Gastroesophageal sphincter (tissue), 4 donors: ENCODE measurements at regions not wholly inside any gene's neighbourhood (a gene's known extent, or its start where the extent isn't known, plus 50 kb on each side); places are given as distances from the start of the nearest gene placed in this dataset.

Experiments
- ATAC-seq: fragments of 150-250 bp; one replicate; pipeline ENCODE4 v1.9.1; 2016; ENCODE audit warnings: mild to moderate bottlenecking, moderate library complexity
- H3K27ac ChIP-seq, 4 donors: fragments of 200-600 bp; sonication (generic) in 3 of 4; 1 replicate in 3 of 4; 2 replicates in 1 of 4; pipeline ENCODE4 v1.5.1; 2016 to 2019
- H3K27me3 ChIP-seq: fragments of 200-600 bp; sonication (generic); one replicate; pipeline ENCODE4 v1.5.1; 2019
- H3K36me3 ChIP-seq, 2 donors: fragments of 200-600 bp; sonication (generic); one replicate each; pipeline ENCODE4 v1.5.1; 2019; ENCODE audit warnings: control low read depth in 1 of 2
- H3K4me1 ChIP-seq, 3 donors: fragments of 200-600 bp; sonication (generic); 1 replicate in 2 of 3; 2 replicates in 1 of 3; pipeline ENCODE4 v1.5.1; 2016 to 2019; ENCODE audit warnings: control low read depth in 2 of 3
- H3K4me3 ChIP-seq, 2 donors: fragments of 200-600 bp; sonication (generic); one replicate each; pipeline ENCODE4 v1.5.1; 2019; ENCODE audit warnings: mild to moderate bottlenecking in 1 of 2, moderate library complexity in 1 of 2
- H3K9me3 ChIP-seq, 3 donors: fragments of 200-600 bp; sonication (generic); one replicate each; pipeline ENCODE4 v1.5.1; 2017 to 2019; ENCODE audit warnings: control low read depth in 2 of 3
- CTCF ChIP-seq, 4 experiments: fragments of 200-600 bp in 2 of 4; fragments of 450-650 bp in 2 of 4; sonication (generic) in 1 of 4; IDR thresholded peaks; one replicate each; pipeline ENCODE4 v1.5.1; 2017 to 2019; ENCODE audit warnings: antibody characterized with exemption in 4 of 4, mild to moderate bottlenecking in 2 of 4, moderate library complexity in 2 of 4
- EP300 ChIP-seq: sonication (generic); formaldehyde crosslinking; IDR thresholded peaks from one replicate; pipeline ENCODE4 v1.6.1; 2017; ENCODE audit warnings: antibody characterized with exemption, mild to moderate bottlenecking
- POLR2A ChIP-seq, 2 donors: fragments of 450-650 bp; IDR thresholded peaks; one replicate each; pipeline ENCODE4 v1.6.1; 2017; ENCODE audit warnings: antibody characterized with exemption in 2 of 2, mild to moderate bottlenecking in 2 of 2, moderate library complexity in 1 of 2
- POLR2AphosphoS5 ChIP-seq: sonication (generic); formaldehyde crosslinking; IDR thresholded peaks from one replicate; pipeline ENCODE4 v1.6.1; 2017; ENCODE audit warnings: antibody characterized with exemption
- WGBS, 2 donors: methylation state at CpG; one replicate each; pipeline ENCODE4 v1.1.5; 2018; ENCODE audit warnings: low coverage in 1 of 2; 5-methylcytosine and 5-hydroxymethylcytosine counted together

GRCh38 chr6:9576521-9576920 lies 838.4 kb downstream of the TFAP2A start:
- no peaks in the 10 kb centered on the region for H3K4me1 ChIP-seq
- H3K27ac ChIP-seq = no peak overlapping the region
- WGBS, 2 donors = 79 to 96% methylated on average over 4 of the region's 4 CpGs
- ATAC-seq = no peak
- H3K36me3 ChIP-seq = no peaks in the 10 kb centered on the region
- no peaks in the 10 kb centered on the region for H3K27me3 ChIP-seq
- H3K4me3 ChIP-seq = no peak overlapping the region
- no peaks in the 10 kb centered on the region for H3K9me3 ChIP-seq
- no peak for TF ChIP-seq EP300
- no peak for TF ChIP-seq CTCF (IDR thresholded peaks at IDR 0.05)
- TF ChIP-seq POLR2AphosphoS5 = no peak
- TF ChIP-seq POLR2A (IDR thresholded peaks at IDR 0.05) = no peak

GRCh38 chr6:9566096-9566495 lies 848.8 kb downstream of the TFAP2A start:
- Histone ChIP-seq H3K27ac (no peak overlapping the region), H3K27me3 (no peaks in the 10 kb centered on the region), H3K4me1 (no peaks in the 10 kb centered on the region), H3K36me3 (no peaks in the 10 kb centered on the region), H3K9me3 (no peaks in the 10 kb centered on the region), H3K4me3 (no peak overlapping the region)
- TF ChIP-seq POLR2AphosphoS5 = no peak
- no peak for TF ChIP-seq EP300
- no peak for TF ChIP-seq POLR2A (IDR thresholded peaks at IDR 0.05)
- no peak for TF ChIP-seq CTCF (IDR thresholded peaks at IDR 0.05)
- no peak for ATAC-seq

- TF ChIP-seq POLR2A (IDR thresholded peaks at IDR 0.05) (no peak), POLR2AphosphoS5 (no peak), CTCF (IDR thresholded peaks at IDR 0.05) (no peak), EP300 (no peak)
- ATAC-seq = no peak
- Histone ChIP-seq H3K36me3 (no peaks in the 10 kb centered on the region), H3K9me3 (no peaks in the 10 kb centered on the region), H3K27me3 (no peaks in the 10 kb centered on the region), H3K27ac (no peak overlapping the region), H3K4me3 (no peak overlapping the region), H3K4me1 (no peaks in the 10 kb centered on the region)
- 38 to 59% methylated on average over 3 of the region's 3 CpGs for WGBS, 2 donors
Measured at GRCh38 chr6:9564021-9564420, 850.9 kb downstream of the TFAP2A start.

- H3K36me3 ChIP-seq = no peaks in the 10 kb centered on the region
- 70 to 78% methylated on average over 1 of the region's 1 CpG for WGBS, 2 donors
- H3K9me3 ChIP-seq = no peaks in the 10 kb centered on the region
- H3K27me3 ChIP-seq = no peaks in the 10 kb centered on the region
- no peaks in the 10 kb centered on the region for H3K4me1 ChIP-seq
- no peak overlapping the region for H3K27ac ChIP-seq
- TF ChIP-seq POLR2A (IDR thresholded peaks at IDR 0.05) (no peak), EP300 (no peak)
- ATAC-seq = no peak
- H3K4me3 ChIP-seq = no peak overlapping the region
Measured at GRCh38 chr6:9563568-9563967, 851.3 kb downstream of the TFAP2A start.

- H3K4me1 ChIP-seq = no peaks in the 10 kb centered on the region
Measured at GRCh38 chr6:9554806-9555205, 860.1 kb downstream of the TFAP2A start.

More at GRCh38 chr6:9554806-9555205, 860.1 kb downstream of the TFAP2A start:
- H3K9me3 ChIP-seq = peaks cover 0 to 20% (median 0%) of the 10 kb centered on the region in 3 donors
- H3K4me3 ChIP-seq = no peak overlapping the region
- no peaks in the 10 kb centered on the region for H3K36me3 ChIP-seq
- peaks cover 5% of the 10 kb centered on the region for H3K27me3 ChIP-seq
- H3K27ac ChIP-seq = no peak overlapping the region
- no peak for TF ChIP-seq POLR2A (IDR thresholded peaks at IDR 0.05)
- no peak for TF ChIP-seq CTCF (IDR thresholded peaks at IDR 0.05)
- TF ChIP-seq EP300 = no peak
- no peak for TF ChIP-seq POLR2AphosphoS5
- no peak for ATAC-seq
